Left lobe of liver (tissue), 2 donors: ENCODE measurements at regions not wholly inside any gene's neighbourhood (a gene's known extent, or its start where the extent isn't known, plus 50 kb on each side); places are given as distances from the start of the nearest gene placed in this dataset.

ENCODE experiments used
- ATAC-seq: fragments of 200-7000 bp; cut with Tn5 transposase; one replicate; pipeline ENCODE4 v1.9.1; 2020; ENCODE audit warnings: mild to moderate bottlenecking, moderate library complexity
- DNase-seq: peaks from one replicate; pipeline ENCODE4 v3.0.0-alpha.2; 2020; ENCODE audit warnings: low spot score
- donor health status: DM: no; HTN: no; CAD: no; lungs with moderate emphysema.
- donor health status: DM: no; HTN: yes; CAD: no.

GRCh38 chr21:25338415-25338814 lies 268.9 kb downstream of the MRPL39 start:
- DNase-seq (no peak), ATAC-seq (no peak)

- DNase-seq (no peak), ATAC-seq (no peak)
Measured at GRCh38 chr21:25334046-25334730, 273.1 kb downstream of the MRPL39 start.

- ATAC-seq (no peak), DNase-seq (no peak)
Measured at GRCh38 chr21:25331286-25331685, 276.0 kb downstream of the MRPL39 start.

- DNase-seq: no peak
- ATAC-seq: no peak
Measured at GRCh38 chr21:25330266-25330665, 277.0 kb downstream of the MRPL39 start.

GRCh38 chr21:25329227-25329825 lies 278.0 kb downstream of the MRPL39 start:
- ATAC-seq: no peak
- DNase-seq: no peak

DNA sequence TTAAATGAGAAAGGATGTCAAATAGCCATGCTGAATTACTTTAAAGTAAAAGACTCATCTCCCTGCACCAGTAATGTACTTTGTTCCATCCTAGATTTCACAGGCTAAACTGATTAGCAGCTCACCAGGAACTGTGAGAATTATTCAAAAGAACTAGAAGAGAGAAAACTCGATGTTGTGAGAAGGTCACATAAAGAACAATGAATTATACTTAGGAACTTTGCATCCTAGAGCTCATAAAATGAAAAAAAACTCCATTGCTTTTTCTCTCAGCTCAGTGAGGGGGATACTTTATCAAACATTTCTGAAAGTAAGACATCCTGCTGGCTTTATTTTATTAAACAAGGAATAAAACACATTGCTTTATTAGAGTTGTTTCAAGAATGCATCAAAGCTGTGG lies 278.5 kb downstream of the MRPL39 start:
- DNase-seq: no peak
- ATAC-seq: no peak

GRCh38 chr21:25326181-25326580 lies 281.1 kb downstream of the MRPL39 start:
- ATAC-seq (no peak), DNase-seq (no peak)

DNA sequence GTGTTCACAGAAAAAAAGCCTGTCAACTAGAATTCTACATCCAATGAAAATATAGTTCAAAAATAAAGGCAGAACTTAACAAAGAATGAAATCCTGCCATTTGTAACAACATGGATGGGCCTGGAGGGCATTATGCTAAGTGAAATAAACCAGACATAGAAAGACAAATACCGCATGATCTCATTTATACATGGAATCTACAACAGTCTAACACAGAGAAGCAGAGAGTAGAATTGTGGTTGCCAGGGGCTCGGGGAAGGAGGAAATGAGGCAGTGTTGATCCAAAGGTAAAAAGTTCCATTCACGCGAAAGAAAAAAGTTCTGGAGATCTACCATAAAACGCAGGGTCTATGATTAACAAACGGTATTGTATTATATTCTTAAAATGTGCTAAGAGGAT lies 282.6 kb downstream of the MRPL39 start:
- ATAC-seq (no peak), DNase-seq (no peak)

DNA sequence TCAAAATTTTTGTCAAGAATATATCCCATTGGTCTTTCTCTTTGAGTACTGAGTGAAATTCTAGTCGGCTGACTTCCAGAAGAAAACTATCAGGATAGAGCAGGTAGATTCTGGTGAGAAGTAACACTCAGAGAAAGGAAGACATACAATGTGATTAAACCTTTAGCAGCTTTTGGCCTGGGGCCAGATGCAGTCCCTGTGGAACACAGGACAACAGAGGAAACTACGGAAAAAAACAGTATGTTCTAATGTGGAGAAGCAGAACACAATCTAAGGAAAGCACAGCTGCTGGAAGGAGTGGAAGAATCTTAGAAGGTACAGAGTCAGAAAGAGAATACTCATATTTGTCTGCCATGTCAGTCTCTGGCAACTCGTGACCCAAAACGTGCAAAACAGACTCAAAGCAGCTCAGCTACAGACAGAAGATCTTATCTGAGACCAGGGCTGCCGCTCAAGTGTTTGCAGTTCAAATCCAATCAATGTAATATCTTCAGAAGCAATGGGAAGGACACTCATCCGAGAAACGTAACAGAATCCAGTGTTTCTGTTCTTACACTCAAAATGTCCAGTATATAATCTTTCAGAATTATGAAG lies 283.8 kb downstream of the MRPL39 start:
- ATAC-seq: no peak

DNA sequence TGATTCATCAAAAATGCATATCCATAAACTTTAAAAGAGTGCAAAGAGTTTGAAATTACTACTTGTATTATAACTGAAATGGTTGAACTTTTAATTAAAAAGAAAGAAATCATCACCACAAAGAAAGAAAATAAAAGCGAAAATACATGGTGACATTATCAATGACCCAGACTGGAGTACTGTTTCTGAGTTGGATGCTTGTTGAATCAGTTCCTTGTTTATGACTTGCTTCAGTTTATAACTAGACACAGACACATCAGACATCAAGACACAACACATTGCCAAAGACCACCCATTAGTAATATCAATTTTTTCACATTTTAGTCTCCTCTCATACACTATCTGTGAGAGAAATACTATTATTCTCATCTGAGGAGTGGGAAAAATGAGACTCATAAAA lies 293.0 kb downstream of the MRPL39 start:
- no peak for DNase-seq
- no peak for ATAC-seq

More for the DNA sequence above, 283.8 kb downstream of the MRPL39 start:
- no peak for DNase-seq

DNA sequence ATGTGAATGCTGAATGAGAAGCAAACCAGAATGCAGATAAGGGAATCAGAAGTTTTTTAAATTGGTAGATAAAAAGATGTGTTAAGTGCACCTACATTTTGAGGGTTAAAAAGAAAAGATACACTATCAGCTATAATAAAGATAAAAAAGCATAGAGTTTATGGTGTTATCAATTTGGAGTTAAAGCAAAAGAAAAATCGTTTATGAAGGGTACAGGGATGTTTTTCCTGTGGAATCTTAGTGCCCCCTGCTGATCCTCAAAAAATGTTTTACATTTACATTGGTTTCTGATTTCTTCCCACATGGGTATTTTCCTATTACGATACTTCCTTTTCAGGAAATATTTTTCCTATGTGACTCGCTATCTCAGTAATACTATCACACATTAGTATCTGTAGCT lies 293.5 kb downstream of the MRPL39 start:
- ATAC-seq (no peak), DNase-seq (no peak)

GRCh38 chr21:25307489-25307888 lies 299.8 kb downstream of the MRPL39 start:
- no peak for ATAC-seq
- no peak for DNase-seq

DNA sequence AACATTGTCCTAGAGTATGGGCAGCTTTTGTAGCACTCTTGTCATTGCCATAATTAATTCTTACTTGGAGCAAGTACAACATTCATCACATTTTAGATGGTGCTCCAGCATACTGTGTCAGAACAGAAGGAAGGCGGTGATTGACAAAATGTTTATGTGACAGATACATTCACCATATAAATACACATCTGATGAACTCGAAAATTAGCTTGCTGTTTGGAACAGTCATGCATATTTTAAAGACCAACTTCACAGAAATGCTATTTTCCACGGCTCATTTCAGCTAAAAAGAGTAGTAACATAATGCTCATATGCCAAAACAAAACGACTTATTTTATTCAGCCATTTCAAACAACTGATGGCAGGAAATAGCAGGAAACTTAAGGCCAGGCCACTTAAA lies 302.7 kb downstream of the MRPL39 start:
- DNase-seq: no peak
- ATAC-seq: no peak

DNA sequence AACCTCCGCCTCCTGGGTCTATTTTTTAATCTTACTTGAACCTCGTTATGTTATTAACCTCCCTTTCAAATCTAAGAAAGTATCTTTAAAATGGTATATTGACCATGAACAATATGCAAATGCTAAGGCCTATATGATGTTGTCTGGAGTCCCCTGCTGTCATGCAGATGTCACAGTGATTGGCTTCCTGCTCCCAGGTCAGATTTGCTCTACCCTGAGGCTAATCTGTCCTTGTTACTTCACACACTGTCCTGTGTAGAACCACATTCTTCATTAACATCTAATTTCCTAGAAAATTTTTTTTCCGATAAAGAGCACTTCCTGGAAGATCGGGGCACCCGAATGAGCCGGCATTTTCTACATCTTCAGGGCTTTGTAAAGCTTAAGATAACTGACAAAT lies 306.6 kb downstream of the MRPL39 start:
- no peak for ATAC-seq
- DNase-seq: no peak

DNA sequence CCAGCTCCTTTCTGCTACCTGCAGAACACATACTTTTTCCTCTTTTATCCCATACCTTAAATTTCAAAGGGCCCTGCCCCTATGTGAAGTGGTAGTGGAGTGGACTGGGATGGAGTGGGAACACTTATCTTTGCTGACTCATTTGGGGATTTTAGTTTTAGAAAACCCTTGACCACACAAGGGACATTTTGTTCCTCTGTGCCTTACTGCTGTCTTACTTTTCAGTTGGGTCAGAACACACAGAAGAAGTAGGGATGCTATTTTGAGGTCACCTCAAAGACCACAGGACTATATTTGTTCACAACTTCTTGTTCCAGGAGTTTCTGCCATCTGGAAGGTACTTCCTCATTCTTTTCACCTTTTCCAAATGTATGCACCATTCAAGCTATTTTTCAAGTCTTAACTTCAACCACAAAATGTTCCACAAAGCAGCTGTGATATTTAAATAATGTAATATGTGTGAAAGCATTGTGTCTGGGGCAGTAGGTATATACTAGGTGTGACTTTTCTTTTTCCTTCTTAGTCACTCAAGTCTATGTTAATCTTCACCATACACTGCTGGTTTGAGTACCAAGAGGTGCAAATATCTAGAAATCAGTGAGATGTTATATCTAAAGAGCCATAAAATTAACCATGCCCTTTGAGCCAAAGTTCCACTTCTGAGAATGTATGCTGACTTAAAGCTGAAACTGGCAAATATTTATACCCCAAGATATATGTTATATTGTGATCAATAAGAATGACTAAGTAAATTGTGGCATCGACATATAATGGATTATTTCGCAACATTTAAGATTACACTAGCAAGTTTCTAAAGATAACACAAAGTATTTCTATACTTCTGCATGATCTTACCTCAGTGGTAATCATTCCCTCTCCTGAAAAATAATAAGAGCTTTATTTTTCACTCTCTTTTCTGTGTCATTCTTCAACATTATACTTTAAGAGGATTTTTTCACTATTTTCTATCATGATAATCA lies 308.5 kb downstream of the MRPL39 start:
- DNase-seq (no peak), ATAC-seq (no peak)

- ATAC-seq (no peak), DNase-seq (no peak)
Measured at GRCh38 chr21:25297117-25297516, 310.2 kb downstream of the MRPL39 start.

- no peak for ATAC-seq
Measured at GRCh38 chr21:25296252-25296651, 311.0 kb downstream of the MRPL39 start.

DNA sequence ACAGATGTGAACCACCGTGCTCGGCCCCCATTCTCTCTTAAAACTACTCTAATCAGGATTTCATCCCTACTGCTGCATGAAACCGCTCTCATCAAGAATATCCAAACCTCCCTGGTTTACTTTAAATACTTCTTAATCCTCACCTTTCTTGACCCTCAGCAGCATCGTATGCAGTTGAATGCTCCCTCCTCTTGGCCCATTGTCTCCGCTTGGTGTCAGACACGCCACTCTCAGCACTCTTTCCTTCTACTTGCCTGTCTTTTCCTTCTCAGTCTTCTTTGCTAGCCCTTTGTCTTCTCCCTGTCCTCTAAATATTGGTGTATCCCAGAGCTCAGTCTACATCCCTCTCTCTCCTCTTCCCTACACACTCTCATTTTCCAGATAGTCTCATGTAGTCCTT lies 314.9 kb downstream of the MRPL39 start:
- DNase-seq: no peak
- ATAC-seq: no peak

More at GRCh38 chr21:25296252-25296651, 311.0 kb downstream of the MRPL39 start:
- no peak for DNase-seq

DNA sequence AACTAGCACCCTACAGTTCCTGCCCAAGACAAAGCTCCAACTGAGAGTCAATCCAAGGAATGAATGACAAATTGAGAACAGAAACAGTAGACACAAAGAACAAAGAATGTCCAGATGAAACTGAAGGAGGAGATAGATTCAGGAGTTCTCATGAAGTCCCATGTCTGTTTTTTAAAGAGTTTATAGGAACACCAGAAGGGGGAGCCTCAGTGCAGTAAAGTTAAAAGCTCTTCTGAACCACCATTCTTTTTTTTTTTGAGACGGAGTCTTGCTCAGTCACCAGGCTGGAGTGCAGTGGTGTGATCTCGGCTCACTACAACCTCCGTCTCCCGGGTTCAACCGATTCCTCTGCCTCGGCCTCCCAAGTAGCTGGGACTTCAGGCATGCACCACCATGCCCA lies 323.6 kb downstream of the MRPL39 start:
- DNase-seq (no peak), ATAC-seq (peak; percentile 54)

- ATAC-seq: no peak
- DNase-seq: no peak
Measured at GRCh38 chr21:25281134-25281533, 326.1 kb downstream of the MRPL39 start.

DNA sequence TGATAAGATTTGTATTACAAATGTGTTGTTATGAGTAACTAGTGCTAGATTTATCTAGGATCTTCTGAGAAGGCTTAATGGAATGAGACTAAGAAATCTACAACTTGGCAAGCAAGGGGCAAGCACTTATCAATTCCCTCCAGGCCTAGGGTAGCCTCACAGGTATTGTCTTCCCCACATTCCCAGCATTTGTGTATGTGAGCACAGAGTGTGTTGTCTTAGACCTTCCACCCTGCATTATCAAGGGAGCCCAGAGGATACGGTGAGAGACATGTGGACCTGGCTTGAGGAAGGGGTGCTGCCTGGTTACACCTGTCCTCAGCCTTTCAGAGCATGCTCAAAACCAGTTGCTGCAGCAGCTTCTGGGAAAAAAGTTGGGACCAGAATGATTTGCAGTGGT lies 327.2 kb downstream of the MRPL39 start:
- ATAC-seq: no peak

More for the DNA sequence above, 327.2 kb downstream of the MRPL39 start:
- DNase-seq: no peak
